GM23338 (cell line): ENCODE measurements at regions not wholly inside any gene's neighbourhood (a gene's known extent, or its start where the extent isn't known, plus 50 kb on each side); places are given as distances from the start of the nearest gene placed in this dataset.

Experiments
- ATAC-seq: fragments of 200-7000 bp; cut with Tn5 transposase; 3 replicates; pipeline ENCODE4 v1.9.1; 2020
- DNase-seq: peaks from one replicate; pipeline ENCODE4 v3.0.0-alpha.2; 2015; ENCODE audit warnings: low spot score
- H2AFZ ChIP-seq: fragments of 200-600 bp; sonication (generic); 2 replicates; pipeline ENCODE4 v1.8.0; 2016; ENCODE audit warnings: antibody characterized with exemption, mild to moderate bottlenecking, moderate library complexity
- H3F3A ChIP-seq: fragments of 200-600 bp; sonication (generic); replicated peaks from 2 replicates; pipeline ENCODE4 v1.8.0; 2017; ENCODE audit warnings: antibody characterized with exemption, mixed run types, low read depth
- H3K27ac ChIP-seq: fragments of 200-600 bp; sonication (generic); 2 replicates; pipeline ENCODE4 v1.6.1; 2016; ENCODE audit warnings: low read depth
- H3K27me3 ChIP-seq: fragments of 200-600 bp; sonication (generic); 2 replicates; pipeline ENCODE4 v1.8.0; 2016; ENCODE audit warnings: mild to moderate bottlenecking, mixed run types, moderate library complexity; ENCODE audit not compliant: insufficient read depth
- H3K36me3 ChIP-seq: fragments of 200-600 bp; sonication (generic); 2 replicates; pipeline ENCODE4 v1.8.0; 2016; ENCODE audit warnings: mild to moderate bottlenecking; ENCODE audit not compliant: insufficient read depth
- H3K4me1 ChIP-seq: fragments of 200-600 bp; sonication (generic); 2 replicates; pipeline ENCODE4 v1.8.0; 2016; ENCODE audit warnings: mild to moderate bottlenecking, moderate library complexity; ENCODE audit not compliant: insufficient read depth
- H3K4me2 ChIP-seq: fragments of 200-600 bp; sonication (generic); 2 replicates; pipeline ENCODE4 v1.7.1; 2017; ENCODE audit warnings: mixed run types
- H3K4me3 ChIP-seq: fragments of 200-600 bp; sonication (generic); 2 replicates; pipeline ENCODE4 v1.6.1; 2016; ENCODE audit warnings: mixed run types
- H3K79me2 ChIP-seq: fragments of 200-600 bp; sonication (generic); replicated peaks from 2 replicates; pipeline ENCODE4 v1.8.0; 2017; ENCODE audit warnings: mild to moderate bottlenecking; ENCODE audit not compliant: insufficient read depth
- H3K9me2 ChIP-seq: fragments of 200-600 bp; sonication (generic); 2 replicates; pipeline ENCODE4 v1.8.0; 2017; ENCODE audit not compliant: insufficient read depth
- H4K20me1 ChIP-seq: fragments of 200-600 bp; sonication (generic); replicated peaks from 2 replicates; pipeline ENCODE4 v1.8.0; 2017; ENCODE audit warnings: mild to moderate bottlenecking; ENCODE audit not compliant: insufficient read depth
- H3K27ac Mint-ChIP-seq: 2 replicates; pipeline ENCODE4 v1.8.0; 2020; ENCODE audit warnings: inconsistent platforms, mild to moderate bottlenecking, moderate library complexity, mixed read lengths
- H3K27me3 Mint-ChIP-seq: 3 replicates; pipeline ENCODE4 v1.8.0; 2022; ENCODE audit warnings: low read depth, mild to moderate bottlenecking, moderate library complexity, mixed read lengths, inconsistent platforms; ENCODE audit not compliant: insufficient read depth, poor library complexity
- H3K36me3 Mint-ChIP-seq: 3 replicates; pipeline ENCODE4 v1.8.0; 2021; ENCODE audit warnings: low read depth, mild to moderate bottlenecking, inconsistent platforms, moderate library complexity, mixed read lengths
- H3K4me1 Mint-ChIP-seq: 3 replicates; pipeline ENCODE4 v1.8.0; 2020; ENCODE audit warnings: mild to moderate bottlenecking, inconsistent platforms, mixed read lengths
- H3K4me3 Mint-ChIP-seq: 3 replicates; pipeline ENCODE4 v1.8.0; 2021; ENCODE audit warnings: moderate library complexity, mild to moderate bottlenecking, inconsistent platforms, mixed read lengths
- H3K9me3 Mint-ChIP-seq: 3 replicates; pipeline ENCODE4 v1.8.0; 2020; ENCODE audit warnings: moderate library complexity, mild to moderate bottlenecking, inconsistent platforms, mixed read lengths
- EZH2phosphoT487 ChIP-seq: fragments of 200-600 bp; sonication (generic); IDR thresholded peaks from one replicate; pipeline ENCODE4 v1.8.1; 2018; ENCODE audit warnings: antibody characterized with exemption; ENCODE audit not compliant: unreplicated experiment
- NANOG ChIP-seq: IDR thresholded peaks from 2 replicates; pipeline ENCODE4 v1.6.1; 2016; ENCODE audit warnings: antibody characterized with exemption, borderline replicate concordance
- ZNF114 ChIP-seq: fragments of 250-450 bp; sonication (Bioruptor Pico); IDR thresholded peaks from 2 replicates; pipeline ENCODE4 v1.5.0; 2020; ENCODE audit warnings: mild to moderate bottlenecking, moderate library complexity
- ZNF462 ChIP-seq: fragments of 250-450 bp; sonication (Bioruptor Pico); IDR thresholded peaks from 2 replicates; pipeline ENCODE4 v1.5.0; 2020; ENCODE audit warnings: mild to moderate bottlenecking, moderate library complexity
- TF ChIP-seq, protein P1 (sequence below), 2 experiments: fragments of 200-600 bp in 1 of 2; sonication (generic) in 1 of 2; conservative IDR thresholded peaks; 2 replicates each; pipeline versions ENCODE4 v1.5.1 to v1.6.1; 2016 to 2017; ENCODE audit warnings: antibody characterized with exemption in 2 of 2, low read depth in 2 of 2, mild to moderate bottlenecking in 2 of 2, moderate library complexity in 1 of 2
- TF ChIP-seq, protein P2 (sequence below): IDR thresholded peaks from 2 replicates; pipeline ENCODE4 v1.6.1; 2016; ENCODE audit warnings: antibody characterized with exemption

DNA sequence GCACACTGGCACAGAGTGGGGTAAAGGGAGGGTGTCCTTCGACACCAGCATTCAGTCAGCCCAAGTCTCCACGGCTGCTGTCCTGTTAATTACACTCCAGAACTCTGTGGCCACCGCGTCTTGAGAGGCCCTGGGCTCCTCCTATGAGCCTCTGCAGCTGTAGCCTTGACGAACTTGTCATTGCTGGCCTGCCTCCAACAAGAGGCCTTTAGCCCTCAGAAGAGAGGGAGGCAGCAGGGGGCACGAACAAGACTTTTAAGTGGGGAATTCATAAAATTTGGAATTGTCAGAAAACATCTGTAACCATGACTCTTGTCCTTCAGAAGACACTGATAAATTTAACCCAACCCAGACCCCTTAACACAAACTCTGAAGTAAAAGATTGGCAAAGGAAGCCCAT is 241.9 kb downstream of the UQCRFS1 start:
- H3K4me3 Mint-ChIP-seq: no peak overlapping the region
- no peak overlapping the region for H3K27ac ChIP-seq
- H3K9me2 ChIP-seq: no peaks in the 10 kb centered on the region
- H4K20me1 ChIP-seq: no peaks in the 10 kb centered on the region
- H3K27me3 Mint-ChIP-seq: no peaks in the 10 kb centered on the region
- H3K9me3 Mint-ChIP-seq: no peaks in the 10 kb centered on the region
- H3K4me1 Mint-ChIP-seq: no peaks in the 10 kb centered on the region
- DNase-seq: no peak
- no peak overlapping the region for H3K4me2 ChIP-seq
- TF ChIP-seq, protein P1, sequence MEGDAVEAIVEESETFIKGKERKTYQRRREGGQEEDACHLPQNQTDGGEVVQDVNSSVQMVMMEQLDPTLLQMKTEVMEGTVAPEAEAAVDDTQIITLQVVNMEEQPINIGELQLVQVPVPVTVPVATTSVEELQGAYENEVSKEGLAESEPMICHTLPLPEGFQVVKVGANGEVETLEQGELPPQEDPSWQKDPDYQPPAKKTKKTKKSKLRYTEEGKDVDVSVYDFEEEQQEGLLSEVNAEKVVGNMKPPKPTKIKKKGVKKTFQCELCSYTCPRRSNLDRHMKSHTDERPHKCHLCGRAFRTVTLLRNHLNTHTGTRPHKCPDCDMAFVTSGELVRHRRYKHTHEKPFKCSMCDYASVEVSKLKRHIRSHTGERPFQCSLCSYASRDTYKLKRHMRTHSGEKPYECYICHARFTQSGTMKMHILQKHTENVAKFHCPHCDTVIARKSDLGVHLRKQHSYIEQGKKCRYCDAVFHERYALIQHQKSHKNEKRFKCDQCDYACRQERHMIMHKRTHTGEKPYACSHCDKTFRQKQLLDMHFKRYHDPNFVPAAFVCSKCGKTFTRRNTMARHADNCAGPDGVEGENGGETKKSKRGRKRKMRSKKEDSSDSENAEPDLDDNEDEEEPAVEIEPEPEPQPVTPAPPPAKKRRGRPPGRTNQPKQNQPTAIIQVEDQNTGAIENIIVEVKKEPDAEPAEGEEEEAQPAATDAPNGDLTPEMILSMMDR (conservative IDR thresholded peaks at IDR 0.05; ENCODE audit: low read depth in 2 of 2): no peak
- TF ChIP-seq, protein P2, sequence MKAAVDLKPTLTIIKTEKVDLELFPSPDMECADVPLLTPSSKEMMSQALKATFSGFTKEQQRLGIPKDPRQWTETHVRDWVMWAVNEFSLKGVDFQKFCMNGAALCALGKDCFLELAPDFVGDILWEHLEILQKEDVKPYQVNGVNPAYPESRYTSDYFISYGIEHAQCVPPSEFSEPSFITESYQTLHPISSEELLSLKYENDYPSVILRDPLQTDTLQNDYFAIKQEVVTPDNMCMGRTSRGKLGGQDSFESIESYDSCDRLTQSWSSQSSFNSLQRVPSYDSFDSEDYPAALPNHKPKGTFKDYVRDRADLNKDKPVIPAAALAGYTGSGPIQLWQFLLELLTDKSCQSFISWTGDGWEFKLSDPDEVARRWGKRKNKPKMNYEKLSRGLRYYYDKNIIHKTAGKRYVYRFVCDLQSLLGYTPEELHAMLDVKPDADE: no peak
- TF ChIP-seq ZNF114 (CRISPR knock-in tag) (no peak), ZNF462 (CRISPR knock-in tag) (no peak), NANOG (no peak), EZH2phosphoT487 (no peak)
- no peak overlapping the region; the same call in 1 of the 2 replicates for H2AFZ ChIP-seq
- no peaks in the 10 kb centered on the region for H3F3A ChIP-seq
- no peak overlapping the region for H3K27ac Mint-ChIP-seq
- H3K79me2 ChIP-seq: no peaks in the 10 kb centered on the region
- H3K27me3 ChIP-seq: no peaks in the 10 kb centered on the region
- H3K4me1 ChIP-seq: no peaks in the 10 kb centered on the region
- H3K36me3 Mint-ChIP-seq: no peaks in the 10 kb centered on the region
- H3K36me3 ChIP-seq: no peaks in the 10 kb centered on the region
- H3K4me3 ChIP-seq: no peak overlapping the region
- ATAC-seq: no peak
